Sciatic nerve (tissue), 2 donors: ENCODE measurements at regions not wholly inside any gene's neighbourhood (a gene's known extent, or its start where the extent isn't known, plus 50 kb on each side); places are given as distances from the start of the nearest gene placed in this dataset.

Experiments
- ATAC-seq: fragments of 200-7000 bp; cut with Tn5 transposase; one replicate; pipeline ENCODE4 v1.9.1; 2020; ENCODE audit warnings: mild to moderate bottlenecking, moderate library complexity
- DNase-seq: peaks from one replicate; pipeline ENCODE4 v3.0.0-alpha.2; 2020; ENCODE audit warnings: low spot score
- intact Hi-C: fragments of 100-400 bp; cut with DNase I; formaldehyde crosslinking; loops from one replicate; pipeline ENCODE4 v1.14.2; 2022
- donor health status: DM: no; HTN: no; CAD: no.
- donor health status: DM: no; HTN: no; CAD: no.

DNA sequence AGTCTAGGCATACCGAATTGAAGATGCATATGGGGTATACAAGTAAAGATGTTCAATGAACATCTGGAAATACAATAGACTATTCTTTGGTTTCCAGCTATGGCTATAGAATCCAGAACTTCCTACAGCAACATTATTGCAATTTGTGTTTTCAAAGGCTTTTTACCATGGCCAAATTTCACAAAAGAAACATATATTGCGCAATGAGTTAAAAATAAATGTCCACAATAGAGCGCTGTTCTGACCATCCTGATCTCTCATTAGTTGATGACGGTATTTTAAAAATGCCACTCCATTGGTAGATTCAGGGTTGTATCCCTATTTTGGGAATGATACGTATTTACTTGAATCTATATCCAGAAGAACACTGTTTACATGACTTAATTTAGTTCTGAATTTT is 139.2 kb downstream of the LINC00632 start:
- intact Hi-C loops, result no loop called here
- DNase-seq (no peak), ATAC-seq (no peak)

DNA sequence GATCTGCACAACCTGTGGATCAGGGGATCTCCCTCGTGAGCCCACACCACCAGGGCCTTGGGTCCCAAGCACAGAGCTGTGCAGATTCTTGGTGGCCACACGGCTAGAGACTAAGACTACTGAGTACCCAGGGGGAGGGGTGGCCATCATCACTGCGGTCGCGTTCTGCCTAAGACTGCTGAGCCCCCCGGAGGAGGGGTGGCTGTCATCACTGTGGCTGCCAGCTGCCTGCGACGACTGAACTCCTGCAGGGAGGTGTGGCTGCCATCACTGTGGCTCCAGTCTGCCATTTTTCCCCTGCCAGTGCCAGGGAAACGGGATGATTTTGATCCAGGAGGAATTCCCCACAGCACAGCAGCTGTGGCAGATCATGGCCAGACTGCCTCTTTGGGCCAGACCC is 141.7 kb upstream of the SPANXB1 start:
- intact Hi-C loops, result loop anchor here (5.0 kb wide), 1 partner anchor 1697 kb away; no protein-coding TSS in a partner anchor
- ATAC-seq (no peak), DNase-seq (no peak)

DNA sequence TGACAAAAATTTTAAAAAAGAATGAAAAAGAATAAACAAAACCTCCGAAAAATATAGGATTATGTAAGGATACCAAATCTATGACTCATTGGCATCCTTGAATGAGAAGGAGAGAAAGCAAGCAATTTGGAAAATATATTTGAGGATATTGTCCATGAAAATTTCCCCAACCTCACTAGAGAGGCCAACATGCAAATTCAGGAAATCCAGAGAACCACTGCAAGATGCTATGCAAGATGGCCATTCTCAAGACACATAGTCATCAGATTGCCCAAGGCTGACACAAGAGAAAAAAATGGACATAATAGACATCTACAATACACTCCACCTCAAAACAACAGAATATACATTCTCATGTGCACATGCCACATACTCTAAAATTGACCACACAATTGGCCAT is 135.9 kb upstream of the SPANXB1 start:
- ATAC-seq (no peak), DNase-seq (no peak)
- intact Hi-C loops, result no loop called here

DNA sequence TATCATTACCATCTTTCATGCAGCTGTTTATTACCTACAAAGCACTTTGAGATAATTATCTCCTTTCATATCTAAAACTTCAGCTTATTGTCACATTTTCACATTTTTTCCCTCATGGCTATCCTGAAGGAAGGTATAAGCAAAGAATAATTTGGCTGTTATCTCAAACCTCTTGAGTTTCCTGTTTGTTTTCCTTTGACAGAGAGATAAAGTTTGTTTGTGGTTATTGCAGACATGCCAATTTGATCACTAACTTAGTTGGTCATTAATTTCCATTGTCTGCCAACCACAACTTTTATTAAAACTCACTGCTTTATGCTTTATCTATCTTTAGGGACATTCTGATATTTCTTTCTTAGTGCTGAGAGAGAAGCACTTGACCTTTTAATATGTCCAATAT is 89.8 kb upstream of the SPANXB1 start:
- no peak for ATAC-seq

DNA sequence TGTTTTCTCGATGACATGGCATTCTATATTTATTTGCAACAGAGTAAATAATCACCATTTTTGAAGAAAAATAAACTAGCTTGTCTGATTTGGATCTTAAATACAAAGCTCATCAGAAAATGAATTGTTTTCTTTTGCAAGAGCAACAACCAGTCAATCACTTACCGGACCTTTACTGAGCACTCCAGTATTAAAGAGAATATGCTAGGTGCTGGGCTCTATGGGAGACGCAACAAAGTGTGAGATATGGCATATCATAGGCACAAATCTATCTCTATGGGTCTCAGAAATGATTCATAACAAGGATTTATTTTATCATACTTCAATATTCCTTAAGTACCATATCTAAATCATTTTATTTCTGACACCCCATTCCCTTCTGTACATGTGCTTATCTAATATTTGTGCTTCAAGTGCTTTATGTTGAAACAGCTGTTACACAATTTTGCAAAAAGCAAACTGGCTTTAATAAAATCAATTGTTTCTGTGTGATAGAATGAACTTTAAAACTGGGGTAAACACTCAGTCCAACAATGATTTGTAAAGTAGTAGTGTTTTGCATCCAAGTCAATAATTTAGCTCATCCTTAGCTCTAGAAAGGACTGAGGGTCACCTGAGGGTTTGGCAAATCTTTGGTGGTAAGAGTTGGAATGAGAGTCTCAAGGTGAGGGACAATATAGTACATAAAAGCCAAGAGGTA is 88.4 kb upstream of the SPANXB1 start:
- no peak for DNase-seq
- ATAC-seq, result no peak
- intact Hi-C loops, result no loop called here

More for the DNA sequence above, 89.8 kb upstream of the SPANXB1 start:
- DNase-seq, result no peak
- intact Hi-C loops, result no loop called here

DNA sequence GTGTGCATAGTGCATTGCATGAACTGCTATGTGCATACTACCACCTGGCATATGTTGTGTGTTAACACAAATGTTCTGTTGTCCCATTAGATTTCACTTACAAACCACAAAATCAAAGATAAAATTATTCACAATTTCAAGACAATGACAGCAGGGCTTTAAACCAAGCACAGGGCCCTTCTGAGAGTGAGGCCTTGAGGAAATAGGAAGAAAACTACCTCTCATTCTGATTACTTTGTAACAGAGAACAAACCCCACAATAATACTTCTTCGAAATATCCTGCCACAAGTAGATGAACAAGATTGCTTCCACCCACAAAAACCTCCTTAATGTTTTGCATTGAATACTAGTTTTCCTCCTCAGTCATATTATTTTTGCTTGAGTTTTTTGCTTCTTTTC is 85.5 kb upstream of the SPANXB1 start:
- intact Hi-C loops, result no loop called here
- ATAC-seq, result no peak
- no peak for DNase-seq

DNA sequence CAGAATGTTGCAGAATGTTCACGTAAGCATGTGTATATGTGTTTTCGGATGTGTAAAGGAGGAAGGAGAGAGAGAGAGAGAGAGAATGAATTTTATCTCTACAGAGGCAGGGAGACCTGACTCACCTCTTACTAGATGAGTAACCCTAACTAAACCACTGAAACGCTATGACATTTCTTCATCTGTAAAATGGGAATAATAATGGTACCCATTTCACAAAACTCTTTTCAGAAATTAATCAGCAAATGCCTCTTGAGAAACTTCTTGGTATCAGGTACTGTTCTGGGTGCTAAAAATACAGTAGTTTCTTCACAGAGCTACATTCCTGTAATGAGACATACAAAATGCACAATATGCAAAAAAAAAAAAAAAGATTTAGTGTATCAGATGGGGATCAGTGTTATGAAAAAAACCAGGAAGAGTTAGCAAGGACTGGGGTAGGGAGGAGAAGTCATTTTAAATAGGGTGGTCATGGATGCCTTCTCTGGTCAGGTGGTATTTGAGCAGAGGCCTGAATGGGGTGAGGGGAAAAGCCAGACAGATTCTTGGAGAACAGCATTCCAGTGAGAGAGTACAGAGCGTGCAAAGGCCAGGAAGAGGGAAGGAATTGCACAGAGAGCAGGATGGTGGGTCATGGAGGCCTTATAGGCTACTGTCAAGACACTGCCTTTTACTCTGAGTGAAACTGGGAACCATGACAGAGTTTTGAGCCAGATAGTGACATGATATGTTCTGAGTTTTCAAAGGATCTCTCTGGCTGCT is 84.9 kb upstream of the SPANXB1 start:
- ATAC-seq (no peak), DNase-seq (no peak)
- intact Hi-C loops, result no loop called here

DNA sequence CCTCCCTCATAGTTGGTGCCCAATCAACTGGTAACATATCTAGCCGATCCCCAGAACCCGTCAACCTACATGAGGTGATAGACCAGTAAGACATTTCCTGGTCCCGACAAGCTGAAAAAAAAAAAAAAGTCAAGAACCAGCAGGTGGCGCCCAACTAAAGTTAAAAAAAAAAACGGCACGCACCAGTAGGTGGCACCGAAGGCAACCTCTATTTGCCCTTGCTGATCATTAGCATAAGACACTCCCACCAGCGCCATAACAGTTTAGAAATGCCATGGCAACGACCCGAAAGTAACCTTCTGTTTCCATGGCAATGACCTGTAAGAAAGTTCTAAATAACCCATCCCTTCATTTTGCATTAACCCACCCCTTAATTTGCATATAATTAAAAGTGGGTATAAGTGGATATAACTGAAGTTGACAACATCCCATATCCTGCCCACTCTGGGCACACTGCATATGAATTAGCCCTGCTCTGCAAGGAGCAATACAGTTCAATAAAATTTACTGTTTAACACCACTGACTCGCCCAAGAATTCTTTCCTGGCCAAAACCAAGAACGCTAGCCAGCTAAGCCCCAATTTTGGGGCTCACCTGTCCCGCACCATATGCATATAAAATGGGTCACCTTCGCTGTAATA is 83.9 kb upstream of the SPANXB1 start:
- DNase-seq, result no peak
- intact Hi-C loops, result no loop called here
- ATAC-seq, result no peak

DNA sequence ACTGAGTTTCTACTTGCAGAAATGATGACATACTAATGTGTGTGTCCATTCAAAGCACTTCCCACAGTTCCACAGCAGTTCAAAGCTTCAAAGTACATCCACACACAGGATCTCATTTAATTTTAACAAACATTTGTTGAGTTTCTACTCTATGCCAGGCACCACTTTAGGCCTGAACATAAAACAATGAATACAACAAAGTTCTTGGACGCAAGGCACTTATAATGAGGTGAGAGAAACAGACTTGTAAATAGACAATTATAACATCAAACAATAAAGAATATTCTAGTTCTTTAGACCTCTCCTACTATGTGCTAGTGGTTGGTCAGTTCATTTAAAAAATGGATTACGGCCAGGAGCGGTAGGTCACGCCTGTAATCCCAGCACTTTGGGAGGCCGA is 82.0 kb upstream of the SPANXB1 start:
- DNase-seq (no peak), ATAC-seq (no peak)
- intact Hi-C loops, result no loop called here

DNA sequence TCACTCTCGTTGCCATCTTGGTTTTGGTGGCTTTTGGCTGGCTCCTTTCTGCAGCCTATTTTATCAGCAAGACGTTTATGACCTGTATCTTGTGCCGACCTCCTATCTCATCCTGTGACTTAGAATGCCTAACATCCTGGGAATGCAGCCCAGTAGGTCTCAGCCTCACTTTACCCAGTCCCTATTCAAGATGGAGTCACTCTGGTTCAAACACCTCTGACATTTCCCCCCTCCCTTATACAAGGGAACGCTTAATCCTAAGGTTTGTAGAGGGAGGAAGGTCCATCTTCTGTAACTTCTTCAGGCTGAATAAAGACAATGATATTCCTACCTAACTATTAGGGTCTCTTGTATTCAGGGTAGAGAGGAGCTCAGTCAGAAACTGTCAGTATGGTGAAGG is 79.3 kb upstream of the SPANXB1 start:
- intact Hi-C loops, result no loop called here

DNA sequence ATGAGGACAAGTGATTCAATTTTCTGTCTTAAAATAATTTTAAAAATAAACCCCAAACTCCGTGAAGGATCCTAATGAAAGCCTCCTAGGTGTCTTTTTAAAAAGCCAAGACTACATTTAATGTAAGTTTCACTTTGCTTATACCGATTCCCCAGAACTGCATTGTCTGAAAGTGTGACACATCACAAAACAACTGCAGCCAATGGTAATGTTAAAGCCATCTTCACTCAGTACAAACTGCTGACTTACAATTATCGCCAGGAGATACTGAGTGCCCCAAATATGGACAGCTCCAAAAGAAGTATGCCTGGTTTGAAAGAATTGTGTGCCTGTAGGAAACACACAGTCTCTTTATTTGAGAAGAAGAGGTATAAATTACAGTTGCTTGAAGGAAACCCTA is 73.7 kb upstream of the SPANXB1 start:
- ATAC-seq (no peak), DNase-seq (no peak)
- intact Hi-C loops, result no loop called here

More for the DNA sequence above, 79.3 kb upstream of the SPANXB1 start:
- no peak for ATAC-seq
- DNase-seq, result no peak

DNA sequence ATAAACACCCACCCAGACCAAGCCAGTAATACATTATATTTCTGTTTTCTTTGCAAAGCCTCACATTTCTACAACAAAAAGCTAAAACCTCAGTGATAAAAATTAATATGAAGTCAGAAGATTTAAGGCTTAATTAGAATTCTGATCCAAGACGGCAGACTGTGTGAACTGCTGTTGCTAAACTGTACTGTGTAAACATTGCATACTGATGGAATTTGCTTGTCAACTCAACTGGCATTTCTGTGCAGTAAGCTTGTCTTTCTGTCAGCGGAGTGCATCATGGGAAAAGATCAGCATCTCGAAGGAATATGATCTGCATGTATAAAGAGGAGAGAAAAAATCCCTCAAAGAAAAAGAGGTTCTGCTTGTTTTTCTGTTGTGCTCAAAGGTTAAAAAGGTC is 69.4 kb upstream of the SPANXB1 start:
- ATAC-seq (no peak), DNase-seq (no peak)
- intact Hi-C loops, result no loop called here

DNA sequence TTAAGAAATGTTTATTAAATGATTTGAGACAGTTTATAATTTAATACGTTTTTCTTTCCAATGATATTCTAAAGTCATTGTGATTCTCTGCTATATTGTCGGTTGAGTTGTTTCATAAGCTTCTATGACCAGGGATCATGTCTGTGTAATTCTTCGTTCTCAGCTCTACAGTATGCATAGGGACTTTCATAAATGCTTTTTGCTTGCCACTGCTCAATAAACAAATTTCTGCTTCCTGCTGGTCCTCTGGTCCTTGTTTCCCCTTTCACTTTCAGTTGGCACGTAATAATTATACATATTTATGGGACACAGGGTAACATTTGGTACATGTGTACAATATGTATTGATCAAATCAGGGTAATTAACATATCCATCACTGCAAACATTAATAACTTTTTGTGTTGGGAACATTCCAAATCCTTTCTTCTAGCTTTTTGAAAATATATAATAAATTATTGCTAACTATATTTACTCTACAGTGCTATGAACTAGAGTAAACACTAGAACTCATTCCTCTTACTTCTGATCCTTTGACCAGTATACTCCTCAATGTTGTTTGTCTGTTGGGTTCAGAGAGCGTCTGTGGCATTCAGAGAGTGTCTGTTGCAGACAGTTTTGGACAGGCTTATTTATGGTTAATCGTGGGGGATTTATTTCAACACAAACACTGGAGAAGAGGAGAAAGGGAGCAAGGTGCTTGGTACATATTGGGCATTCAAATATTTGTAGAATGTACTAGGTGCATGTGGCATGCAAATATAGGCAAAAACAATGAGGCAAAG is 68.3 kb upstream of the SPANXB1 start:
- DNase-seq (no peak), ATAC-seq (no peak)
- intact Hi-C loops, result no loop called here

DNA sequence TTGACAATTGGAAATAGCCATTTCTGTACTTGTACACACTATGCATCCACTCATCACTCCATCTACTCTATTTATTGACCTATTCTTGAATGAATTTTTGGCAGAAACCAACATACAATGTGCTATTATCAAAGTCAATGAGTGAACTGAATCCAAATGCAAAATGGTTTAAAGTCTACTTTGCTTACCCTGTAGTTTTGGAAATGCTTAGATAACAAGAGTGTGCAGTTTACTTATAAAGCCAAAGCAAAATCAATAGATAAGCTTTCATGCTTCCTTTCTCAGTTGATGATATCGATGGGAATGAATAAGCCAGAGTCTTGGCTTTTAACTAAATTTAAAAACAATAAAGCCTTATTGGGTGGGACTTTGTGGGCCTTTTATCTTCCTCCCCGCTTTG is 58.9 kb upstream of the SPANXB1 start:
- ATAC-seq (no peak), DNase-seq (no peak)
- intact Hi-C loops, result no loop called here

DNA sequence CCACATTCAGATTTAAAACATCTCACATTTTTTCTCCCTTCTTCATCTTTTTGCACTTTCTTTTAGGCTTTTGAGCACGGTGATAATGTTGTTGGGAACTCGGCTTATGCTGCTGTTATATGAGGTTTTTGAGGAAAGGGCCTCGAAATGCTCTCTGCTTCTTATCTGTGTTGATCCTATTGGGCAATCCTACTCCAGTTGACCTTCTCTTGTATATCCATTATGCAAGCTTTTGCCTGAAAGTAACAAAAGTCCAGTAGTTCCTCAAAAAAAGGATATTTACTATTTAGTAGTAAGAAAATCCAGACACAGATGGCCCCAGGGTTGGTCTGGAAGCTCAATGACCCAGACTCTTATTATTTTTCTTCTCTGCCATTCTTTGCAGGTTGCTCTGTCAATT is 57.7 kb upstream of the SPANXB1 start:
- no peak for ATAC-seq

DNA sequence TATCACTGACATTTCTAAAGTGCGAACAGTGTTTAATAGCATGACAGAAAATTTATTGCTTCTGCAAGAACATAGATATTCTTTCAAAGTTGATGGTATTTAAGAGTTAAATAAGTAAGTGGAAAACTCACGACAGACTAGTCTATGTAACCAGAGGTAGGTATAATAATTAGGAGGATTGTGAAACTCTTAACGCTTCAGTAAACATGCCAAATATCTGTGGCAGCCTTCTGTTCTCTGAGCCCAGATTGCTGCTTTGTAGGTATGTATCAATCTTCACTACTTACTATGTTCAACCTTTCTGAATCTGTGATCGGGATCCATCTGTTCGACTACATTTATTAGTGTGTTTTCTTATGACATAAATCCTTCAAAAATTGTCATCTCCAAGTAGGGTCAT is 53.6 kb upstream of the SPANXB1 start:
- ATAC-seq (no peak), DNase-seq (no peak)
- intact Hi-C loops, result no loop called here

More for the DNA sequence above, 57.7 kb upstream of the SPANXB1 start:
- DNase-seq, result no peak
- intact Hi-C loops, result no loop called here

DNA sequence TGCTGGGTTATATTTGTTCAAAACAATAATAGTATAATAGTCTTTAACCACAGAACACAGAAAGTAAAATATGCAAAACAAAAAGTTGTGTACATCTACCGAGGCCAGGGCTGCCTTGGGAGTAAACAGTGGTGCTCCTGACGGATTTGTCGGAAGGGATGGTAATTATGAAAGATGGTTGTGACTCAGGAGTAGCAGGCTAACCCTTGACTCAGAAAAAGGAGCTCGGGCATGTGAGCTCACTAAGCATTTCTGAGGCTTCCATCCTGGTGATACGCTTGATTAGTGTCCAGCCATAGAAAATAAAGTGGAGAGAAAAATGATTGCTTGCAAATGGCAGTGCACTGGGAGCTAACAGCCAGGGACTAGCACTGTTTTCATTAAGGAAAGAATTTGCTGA is 53.2 kb upstream of the SPANXB1 start:
- DNase-seq (no peak), ATAC-seq (no peak)

More for the DNA sequence above, 53.2 kb upstream of the SPANXB1 start:
- intact Hi-C loops, result no loop called here
